CD14-positive monocyte (primary cell): ENCODE measurements at regions not wholly inside any gene's neighbourhood (a gene's known extent, or its start where the extent isn't known, plus 50 kb on each side); places are given as distances from the start of the nearest gene placed in this dataset.

ENCODE experiments used
- DNase-seq, 3 donors: peaks; one replicate each; pipeline ENCODE4 v3.0.0-alpha.2; 2011 to 2022
- H2AFZ ChIP-seq: 2 replicates; pipeline ENCODE4 v1.6.0; 2012; ENCODE audit warnings: mild to moderate bottlenecking, low read depth, low read length, inconsistent platforms; ENCODE audit not compliant: insufficient read depth, poor library complexity, severe bottlenecking
- H3K27ac ChIP-seq, 2 donors: 1 replicate in 1 of 2; 2 replicates in 1 of 2; pipeline ENCODE4 v1.5.1; 2012 to 2013; ENCODE audit warnings: low read length in 2 of 2, control low read depth in 1 of 2, inconsistent platforms in 1 of 2, low read depth in 1 of 2, mild to moderate bottlenecking in 1 of 2
- H3K27me3 ChIP-seq, 2 donors: one replicate each; pipeline versions ENCODE4 v1.6.0 to v1.6.1; 2011 to 2013; ENCODE audit warnings: low read length in 2 of 2; ENCODE audit not compliant: control insufficient read depth in 2 of 2, insufficient read depth in 2 of 2
- H3K36me3 ChIP-seq, 2 donors: replicated peaks in 1 of 2; 1 replicate in 1 of 2; 2 replicates in 1 of 2; pipeline versions ENCODE4 v1.5.1 to v1.6.1; 2012 to 2013; ENCODE audit warnings: low read length in 2 of 2, control low read depth in 1 of 2, inconsistent platforms in 1 of 2, mild to moderate bottlenecking in 1 of 2; ENCODE audit not compliant: insufficient read depth in 2 of 2, control insufficient read depth in 1 of 2
- H3K4me1 ChIP-seq, 2 donors: 1 replicate in 1 of 2; 2 replicates in 1 of 2; pipeline versions ENCODE4 v1.5.1 to v1.6.1; 2012 to 2013; ENCODE audit warnings: low read length in 2 of 2, control low read depth in 1 of 2, inconsistent platforms in 1 of 2, mild to moderate bottlenecking in 1 of 2, moderate library complexity in 1 of 2; ENCODE audit not compliant: insufficient read depth in 2 of 2, control insufficient read depth in 1 of 2
- H3K4me2 ChIP-seq: replicated peaks from 2 replicates; pipeline ENCODE3; 2012; ENCODE audit warnings: low read length, moderate library complexity, mild to moderate bottlenecking; ENCODE audit not compliant: poor library complexity, severe bottlenecking; ENCODE audit errors: extremely low read depth
- H3K4me3 ChIP-seq, 3 experiments: fragments of 200-600 bp in 1 of 3; sonication (generic) in 1 of 3; replicated peaks in 1 of 3; 1 replicate in 2 of 3; 2 replicates in 1 of 3; pipeline ENCODE4 v1.5.1; 2011 to 2013; ENCODE audit warnings: low read length in 3 of 3, mild to moderate bottlenecking in 3 of 3, control low read depth in 2 of 3, low read depth in 2 of 3, inconsistent platforms in 1 of 3, moderate library complexity in 1 of 3
- H3K79me2 ChIP-seq: 2 replicates; pipeline ENCODE4 v1.6.0; 2012; ENCODE audit warnings: mild to moderate bottlenecking, control low read depth, inconsistent platforms, low read length, moderate library complexity; ENCODE audit not compliant: insufficient read depth
- H3K9ac ChIP-seq: 2 replicates; pipeline ENCODE4 v1.6.0; 2017; ENCODE audit warnings: low read length, mild to moderate bottlenecking; ENCODE audit not compliant: insufficient read depth, poor library complexity, severe bottlenecking
- H3K9me3 ChIP-seq, 2 donors: replicated peaks in 1 of 2; 1 replicate in 1 of 2; 2 replicates in 1 of 2; pipeline versions ENCODE4 v1.5.1 to v1.6.1; 2012 to 2013; ENCODE audit warnings: low read length in 2 of 2, control low read depth in 1 of 2; ENCODE audit not compliant: control insufficient read depth in 1 of 2, insufficient read depth in 1 of 2
- H4K20me1 ChIP-seq: 2 replicates; pipeline ENCODE4 v1.6.0; 2012; ENCODE audit warnings: mild to moderate bottlenecking, low read length, control low read depth, moderate library complexity; ENCODE audit not compliant: insufficient read depth
- H3K27ac Mint-ChIP-seq, 7 donors: one replicate each; pipeline ENCODE4 v1.8.0; 2020; ENCODE audit warnings: mild to moderate bottlenecking in 7 of 7, mixed read lengths in 7 of 7, moderate library complexity in 6 of 7, inconsistent platforms in 2 of 7
- H3K27me3 Mint-ChIP-seq, 3 donors: one replicate each; pipeline ENCODE4 v1.8.0; 2021 to 2022; ENCODE audit warnings: low read depth in 3 of 3, mild to moderate bottlenecking in 3 of 3, mixed read lengths in 3 of 3, moderate library complexity in 3 of 3, inconsistent platforms in 1 of 3
- H3K36me3 Mint-ChIP-seq, 2 donors: one replicate each; pipeline ENCODE4 v1.8.0; 2020; ENCODE audit warnings: mixed read lengths in 2 of 2, inconsistent platforms in 1 of 2, mild to moderate bottlenecking in 1 of 2
- H3K4me1 Mint-ChIP-seq: one replicate; pipeline ENCODE4 v1.8.0; 2020; ENCODE audit warnings: mild to moderate bottlenecking, mixed read lengths
- H3K4me3 Mint-ChIP-seq, 2 donors: one replicate each; pipeline ENCODE4 v1.8.0; 2020; ENCODE audit warnings: mild to moderate bottlenecking in 2 of 2, mixed read lengths in 2 of 2, moderate library complexity in 1 of 2
- H3K9me3 Mint-ChIP-seq, 7 donors: one replicate each; pipeline ENCODE4 v1.8.0; 2020 to 2022; ENCODE audit warnings: mixed read lengths in 7 of 7, mild to moderate bottlenecking in 6 of 7, moderate library complexity in 6 of 7, inconsistent platforms in 2 of 7
- WGBS: methylation state at CpG from one replicate; pipeline ENCODE4 v1.1.5; 2013; ENCODE audit warnings: missing lambda C conversion rate; ENCODE audit not compliant: insufficient coverage; 5-methylcytosine and 5-hydroxymethylcytosine counted together
- intact Hi-C, 2 donors: fragments of 100-400 bp; cut with micrococcal nuclease; formaldehyde crosslinking; loops; one replicate each; pipeline versions ENCODE4 v1.15.0 to v1.15.1; 2023
- TF ChIP-seq, protein P1 (sequence below): fragments of 200-600 bp; IDR thresholded peaks from one replicate; pipeline ENCODE4 v1.8.0; 2022; ENCODE audit warnings: antibody characterized with exemption, mild to moderate bottlenecking

- no peak for DNase-seq
- Mint-ChIP-seq H3K36me3 (no peaks in the 10 kb centered on the region), H3K4me3 (no peak overlapping the region), H3K9me3 (no peaks in the 10 kb centered on the region), H3K4me1 (no peaks in the 10 kb centered on the region), H3K27ac (no peak overlapping the region), H3K27me3 (no peaks in the 10 kb centered on the region)
- Histone ChIP-seq H3K4me3 (no peak overlapping the region), H3K4me1 (no peaks in the 10 kb centered on the region), H3K27me3 (no peaks in the 10 kb centered on the region), H3K27ac (no peak overlapping the region), H2AFZ (no peak overlapping the region), H3K9me3 (no peaks in the 10 kb centered on the region), H3K9ac (no peak overlapping the region), H3K36me3 (no peaks in the 10 kb centered on the region), H3K79me2 (no peaks in the 10 kb centered on the region), H4K20me1 (no peaks in the 10 kb centered on the region), H3K4me2 (no peak overlapping the region)
- WGBS, result 100% methylated on average over 2 of the region's 5 CpGs
- intact Hi-C loops, result no loop called here
- TF ChIP-seq, protein P1, sequence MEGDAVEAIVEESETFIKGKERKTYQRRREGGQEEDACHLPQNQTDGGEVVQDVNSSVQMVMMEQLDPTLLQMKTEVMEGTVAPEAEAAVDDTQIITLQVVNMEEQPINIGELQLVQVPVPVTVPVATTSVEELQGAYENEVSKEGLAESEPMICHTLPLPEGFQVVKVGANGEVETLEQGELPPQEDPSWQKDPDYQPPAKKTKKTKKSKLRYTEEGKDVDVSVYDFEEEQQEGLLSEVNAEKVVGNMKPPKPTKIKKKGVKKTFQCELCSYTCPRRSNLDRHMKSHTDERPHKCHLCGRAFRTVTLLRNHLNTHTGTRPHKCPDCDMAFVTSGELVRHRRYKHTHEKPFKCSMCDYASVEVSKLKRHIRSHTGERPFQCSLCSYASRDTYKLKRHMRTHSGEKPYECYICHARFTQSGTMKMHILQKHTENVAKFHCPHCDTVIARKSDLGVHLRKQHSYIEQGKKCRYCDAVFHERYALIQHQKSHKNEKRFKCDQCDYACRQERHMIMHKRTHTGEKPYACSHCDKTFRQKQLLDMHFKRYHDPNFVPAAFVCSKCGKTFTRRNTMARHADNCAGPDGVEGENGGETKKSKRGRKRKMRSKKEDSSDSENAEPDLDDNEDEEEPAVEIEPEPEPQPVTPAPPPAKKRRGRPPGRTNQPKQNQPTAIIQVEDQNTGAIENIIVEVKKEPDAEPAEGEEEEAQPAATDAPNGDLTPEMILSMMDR, result no peak
Measured at GRCh38 chr4:89419111-89419695, 111.6 kb upstream of the GPRIN3 start.

DNA sequence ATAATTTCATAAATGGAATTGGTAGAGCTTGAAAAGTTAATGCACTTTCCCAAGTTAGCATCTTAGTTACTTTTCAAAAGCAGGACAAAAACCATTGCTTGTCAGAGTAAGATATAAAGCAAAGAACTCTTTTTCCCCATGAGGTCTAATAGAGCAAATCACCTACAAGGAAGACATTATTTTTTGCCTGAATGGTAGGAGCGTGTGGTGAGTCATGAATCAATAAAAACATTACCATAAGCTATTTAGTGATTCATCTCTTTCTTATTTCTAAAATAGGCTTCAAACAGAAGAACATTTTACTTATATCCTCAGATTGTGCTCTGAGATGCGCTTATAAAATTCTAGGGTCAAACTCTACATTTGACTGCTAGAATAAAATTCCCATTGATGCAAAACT, 109.4 kb upstream of the GPRIN3 start:
- Histone ChIP-seq H4K20me1 (no peaks in the 10 kb centered on the region), H3K4me1 (no peaks in the 10 kb centered on the region), H3K9ac (no peak overlapping the region), H3K4me3 (no peak overlapping the region), H3K27ac (no peak overlapping the region), H3K9me3 (no peaks in the 10 kb centered on the region), H3K4me2 (no peak overlapping the region), H3K36me3 (no peaks in the 10 kb centered on the region), H3K79me2 (no peaks in the 10 kb centered on the region), H3K27me3 (no peaks in the 10 kb centered on the region), H2AFZ (no peak overlapping the region)
- Mint-ChIP-seq H3K27me3 (no peaks in the 10 kb centered on the region), H3K4me1 (no peaks in the 10 kb centered on the region), H3K36me3 (no peaks in the 10 kb centered on the region), H3K4me3 (no peak overlapping the region), H3K9me3 (no peaks in the 10 kb centered on the region), H3K27ac (no peak overlapping the region)
- intact Hi-C loops, result no loop called here
- WGBS, result no CpG with 5 or more reads among the region's 2 CpGs
- no peak for DNase-seq
- TF ChIP-seq, protein P1, result no peak
